Tongue (tissue), 1 donor: ENCODE measurements at regions not wholly inside any gene's neighbourhood (a gene's known extent, or its start where the extent isn't known, plus 50 kb on each side); places are given as distances from the start of the nearest gene placed in this dataset.

ENCODE experiments used
- DNase-seq: peaks from one replicate; pipeline ENCODE4 v3.0.0-alpha.2; 2015

GRCh38 chr7:35334506-35334905, 80.6 kb upstream of the TBX20 start:
- DNase-seq, result no peak

- DNase-seq, result no peak
Measured at GRCh38 chr7:35333265-35333664, 79.4 kb upstream of the TBX20 start.

GRCh38 chr7:35331730-35332678, 78.1 kb upstream of the TBX20 start:
- DNase-seq, result no peak

- no peak for DNase-seq
Measured at GRCh38 chr7:35329026-35329425, 75.1 kb upstream of the TBX20 start.

GRCh38 chr7:35319606-35320005, 65.7 kb upstream of the TBX20 start:
- no peak for DNase-seq

GRCh38 chr7:35316549-35316948, 62.6 kb upstream of the TBX20 start:
- no peak for DNase-seq

- no peak for DNase-seq
Measured at GRCh38 chr7:35315517-35315916, 61.6 kb upstream of the TBX20 start.

GRCh38 chr7:35314354-35314753, 60.5 kb upstream of the TBX20 start:
- no peak for DNase-seq

- peak; percentile 14 for DNase-seq
Measured at GRCh38 chr7:35313575-35313974, 59.7 kb upstream of the TBX20 start.
